IMR-90 (cell line): ENCODE measurements at regions not wholly inside any gene's neighbourhood (a gene's known extent, or its start where the extent isn't known, plus 50 kb on each side); places are given as distances from the start of the nearest gene placed in this dataset.

Experiments
- ATAC-seq: fragments of 200-7000 bp; cut with Tn5 transposase; 2 replicates; pipeline ENCODE4 v1.9.1; 2020; ENCODE audit warnings: low read depth, mild to moderate bottlenecking, moderate library complexity
- BruUV-seq: library from RNA; stranded (reverse); fragments of 400-500 nt; replicated peaks from 2 replicates; lab custom pipeline; 2021; lab: Mats Ljungman, UMichigan
- CTCF ChIA-PET: fragments of 300-600 bp; formaldehyde crosslinking; extraction: SDS; loops from one replicate; lab custom pipeline; 2021; ENCODE audit warnings: antibody characterized with exemption; lab: Yijun Ruan, JAX
- POLR2A ChIA-PET: fragments of 300-600 bp; sonication (Branson Sonifier 250); formaldehyde crosslinking; loops from one replicate; lab custom pipeline; 2022; ENCODE audit warnings: antibody characterized with exemption; ENCODE audit not compliant: unreplicated experiment; lab: Charles Lee
- DNase-seq: peaks from one replicate; pipeline ENCODE4 v3.0.0; 2013
- H2AFZ ChIP-seq: replicated peaks from 2 replicates; pipeline ENCODE3; 2013; ENCODE audit warnings: low read length, mild to moderate bottlenecking; ENCODE audit not compliant: poor library complexity
- H2AK5ac ChIP-seq: 2 replicates; pipeline ENCODE4 v1.6.1; 2013; ENCODE audit warnings: low read depth, low read length, inconsistent platforms
- H2AK9ac ChIP-seq: replicated peaks from 2 replicates; pipeline ENCODE3; 2013; ENCODE audit warnings: mild to moderate bottlenecking, low read depth, low read length, moderate library complexity; ENCODE audit not compliant: poor library complexity
- H2BK120ac ChIP-seq: 2 replicates; pipeline ENCODE4 v1.6.1; 2013; ENCODE audit warnings: low read depth, low read length, inconsistent platforms
- H2BK15ac ChIP-seq: 3 replicates; pipeline ENCODE4 v1.6.1; 2013; ENCODE audit warnings: low read depth, low read length, inconsistent platforms
- H2BK20ac ChIP-seq: 2 replicates; pipeline ENCODE4 v1.6.1; 2013; ENCODE audit warnings: low read depth, mild to moderate bottlenecking, inconsistent platforms, low read length, moderate library complexity
- H2BK5ac ChIP-seq: 2 replicates; pipeline ENCODE4 v1.6.1; 2013; ENCODE audit warnings: mild to moderate bottlenecking, low read depth, low read length, inconsistent platforms; ENCODE audit not compliant: poor library complexity, severe bottlenecking
- H3K14ac ChIP-seq: replicated peaks from 2 replicates; pipeline ENCODE4 v1.6.1; 2013; ENCODE audit warnings: low read depth, low read length, inconsistent platforms
- H3K18ac ChIP-seq: 2 replicates; pipeline ENCODE4 v1.6.1; 2013; ENCODE audit warnings: low read depth, low read length, control low read depth
- H3K23ac ChIP-seq: 2 replicates; pipeline ENCODE4 v1.6.1; 2013; ENCODE audit warnings: low read depth, low read length, inconsistent platforms
- H3K27ac ChIP-seq: 2 replicates; pipeline ENCODE4 v1.5.1; 2013; ENCODE audit warnings: mild to moderate bottlenecking, control low read depth, low read length; ENCODE audit not compliant: insufficient read depth
- H3K27me3 ChIP-seq: 2 replicates; pipeline ENCODE4 v1.6.1; 2013; ENCODE audit warnings: low read length; ENCODE audit not compliant: control insufficient read depth, insufficient read depth
- H3K36me3 ChIP-seq: 2 replicates; pipeline ENCODE4 v1.6.1; 2013; ENCODE audit warnings: low read length, mixed read lengths; ENCODE audit not compliant: control insufficient read depth, insufficient read depth
- H3K4ac ChIP-seq: 2 replicates; pipeline ENCODE4 v1.6.1; 2013; ENCODE audit warnings: low read depth, low read length, inconsistent platforms
- H3K4me1 ChIP-seq: 2 replicates; pipeline ENCODE4 v1.6.1; 2013; ENCODE audit warnings: low read length, mixed read lengths; ENCODE audit not compliant: control insufficient read depth, insufficient read depth
- H3K4me2 ChIP-seq: 2 replicates; pipeline ENCODE4 v1.6.1; 2013; ENCODE audit warnings: low read depth, mild to moderate bottlenecking, control low read depth, low read length, moderate library complexity
- H3K4me3 ChIP-seq: 2 replicates; pipeline ENCODE4 v1.5.1; 2013; ENCODE audit warnings: low read depth, mild to moderate bottlenecking, control low read depth, low read length, moderate library complexity; ENCODE audit not compliant: insufficient read depth
- H3K56ac ChIP-seq: 2 replicates; pipeline ENCODE4 v1.6.1; 2013; ENCODE audit warnings: low read length, inconsistent platforms; ENCODE audit not compliant: insufficient read depth; ENCODE audit errors: extremely low read depth
- H3K79me1 ChIP-seq, 2 experiments: 2 replicates each; pipeline ENCODE4 v1.6.1; 2013; ENCODE audit warnings: low read length in 2 of 2, inconsistent platforms in 1 of 2, low read depth in 1 of 2
- H3K9ac ChIP-seq: 2 replicates; pipeline ENCODE4 v1.6.1; 2013; ENCODE audit warnings: low read depth, low read length, control low read depth
- H3K9me1 ChIP-seq: 2 replicates; pipeline ENCODE4 v1.6.1; 2013; ENCODE audit warnings: low read length, inconsistent platforms; ENCODE audit not compliant: insufficient read depth
- H3K9me3 ChIP-seq: 2 replicates; pipeline ENCODE4 v1.6.1; 2013; ENCODE audit warnings: low read length; ENCODE audit not compliant: control insufficient read depth, insufficient read depth
- H4K20me1 ChIP-seq: 2 replicates; pipeline ENCODE4 v1.6.1; 2013; ENCODE audit warnings: low read length, inconsistent platforms; ENCODE audit not compliant: insufficient read depth
- H4K5ac ChIP-seq: 2 replicates; pipeline ENCODE4 v1.6.1; 2013; ENCODE audit warnings: mild to moderate bottlenecking, low read depth, low read length, control low read depth
- H4K8ac ChIP-seq, 2 experiments: 2 replicates each; pipeline ENCODE4 v1.6.1; 2013; ENCODE audit warnings: low read depth in 2 of 2, low read length in 2 of 2, control low read depth in 1 of 2, inconsistent platforms in 1 of 2
- H4K91ac ChIP-seq: 2 replicates; pipeline ENCODE4 v1.6.1; 2013; ENCODE audit warnings: low read depth, low read length, inconsistent platforms; ENCODE audit not compliant: insufficient read depth
- BHLHE40 ChIP-seq: fragments of 150-350 bp; IDR thresholded peaks from 2 replicates; pipeline ENCODE4 v1.6.1; 2016; ENCODE audit warnings: mild to moderate bottlenecking, low read depth, low read length
- CEBPB ChIP-seq: IDR thresholded peaks from 2 replicates; pipeline ENCODE4 v1.6.1; 2012; ENCODE audit warnings: low read depth, low read length, improper control_type of control experiment
- CHD1 ChIP-seq: IDR thresholded peaks from 2 replicates; pipeline ENCODE4 v1.6.1; 2012; ENCODE audit warnings: low read depth, low read length, improper control_type of control experiment
- FOS ChIP-seq: fragments of 150-350 bp; IDR thresholded peaks from 2 replicates; pipeline ENCODE4 v1.6.1; 2016; ENCODE audit warnings: low read depth, low read length
- MAFK ChIP-seq: IDR thresholded peaks from 2 replicates; pipeline ENCODE4 v1.6.1; 2012; ENCODE audit warnings: low read depth, low read length, improper control_type of control experiment
- MAZ ChIP-seq: IDR thresholded peaks from 2 replicates; pipeline ENCODE4 v1.6.1; 2012; ENCODE audit warnings: low read depth, mild to moderate bottlenecking, low read length, improper control_type of control experiment, moderate library complexity, borderline replicate concordance
- MXI1 ChIP-seq: IDR thresholded peaks from 2 replicates; pipeline ENCODE4 v1.6.1; 2012; ENCODE audit warnings: low read depth, mild to moderate bottlenecking, low read length, moderate library complexity, borderline replicate concordance
- NFE2L2 ChIP-seq: fragments of 150-350 bp; IDR thresholded peaks from 2 replicates; pipeline ENCODE4 v1.6.1; 2016; ENCODE audit warnings: low read depth, mild to moderate bottlenecking, low read length
- POLR2A ChIP-seq: IDR thresholded peaks from 2 replicates; pipeline ENCODE4 v1.6.1; 2012; ENCODE audit warnings: mild to moderate bottlenecking, low read depth, low read length
- RAD21 ChIP-seq: IDR thresholded peaks from 2 replicates; pipeline ENCODE4 v1.6.1; 2012; ENCODE audit warnings: low read length, improper control_type of control experiment
- RCOR1 ChIP-seq: IDR thresholded peaks from 2 replicates; pipeline ENCODE4 v1.6.1; 2012; ENCODE audit warnings: mild to moderate bottlenecking, low read length, improper control_type of control experiment; ENCODE audit not compliant: insufficient replicate concordance
- RFX5 ChIP-seq: IDR thresholded peaks from 2 replicates; pipeline ENCODE4 v1.8.0; 2012; ENCODE audit warnings: low read depth, mild to moderate bottlenecking, low read length, moderate library complexity
- SMC3 ChIP-seq: fragments of 150-350 bp; IDR thresholded peaks from 2 replicates; pipeline ENCODE4 v1.6.1; 2016; ENCODE audit warnings: low read depth, mild to moderate bottlenecking, antibody characterized with exemption, low read length, moderate library complexity
- USF2 ChIP-seq: fragments of 150-350 bp; IDR thresholded peaks from 2 replicates; pipeline ENCODE4 v1.6.1; 2017; ENCODE audit warnings: mild to moderate bottlenecking, antibody characterized with exemption, low read length, low read depth
- WGBS, 2 experiments: methylation state at CpG; one replicate each; pipeline versions ENCODE4 v1.1.5 to v1.1.7; 2013; ENCODE audit warnings: missing lambda C conversion rate in 2 of 2; ENCODE audit not compliant: insufficient read length in 1 of 2; ENCODE audit errors: extremely low coverage in 2 of 2; 5-methylcytosine and 5-hydroxymethylcytosine counted together
- dilution Hi-C: fragments of 300-500 bp; cut with HindIII; formaldehyde crosslinking; loops from one replicate; pipeline ENCODE4 v1.14.3; 2018; ENCODE audit warnings: low sequenced_read_pairs; ENCODE audit not compliant: unreplicated experiment
- in situ Hi-C: fragments of 300-500 bp; cut with MboI; formaldehyde crosslinking; loops from 3 replicates; pipeline ENCODE4 v1.14.3; 2019; ENCODE audit warnings: low sequenced_read_pairs, inconsistent platforms, mixed read lengths
- intact Hi-C: fragments of 100-400 bp; cut with micrococcal nuclease; formaldehyde crosslinking; loops from 2 replicates; pipeline ENCODE4 v1.10.0; 2022
- TF ChIP-seq, protein P1 (sequence below): conservative IDR thresholded peaks from 2 replicates; pipeline ENCODE4 v1.5.1; 2012; ENCODE audit warnings: mild to moderate bottlenecking, low read depth, low read length, improper control_type of control experiment
- TF ChIP-seq, protein P2 (sequence below): fragments of 150-350 bp; IDR thresholded peaks from 2 replicates; pipeline ENCODE4 v1.6.1; 2016; ENCODE audit warnings: low read depth, mild to moderate bottlenecking, low read length, moderate library complexity, borderline replicate concordance

- no TSS peak for BruUV-seq
- ATAC-seq: no peak
Observed at GRCh38 chr6:6910734-6911295, 196.9 kb upstream of the RREB1 start.

More at GRCh38 chr6:6910734-6911295, 196.9 kb upstream of the RREB1 start:
- H2BK15ac ChIP-seq: no peak overlapping the region
- H3K9ac ChIP-seq: no peak overlapping the region
- no peak for TF ChIP-seq BHLHE40
- no peak for TF ChIP-seq FOS
- no peak for TF ChIP-seq CHD1
- TF ChIP-seq SMC3: no peak
- TF ChIP-seq, protein P1, sequence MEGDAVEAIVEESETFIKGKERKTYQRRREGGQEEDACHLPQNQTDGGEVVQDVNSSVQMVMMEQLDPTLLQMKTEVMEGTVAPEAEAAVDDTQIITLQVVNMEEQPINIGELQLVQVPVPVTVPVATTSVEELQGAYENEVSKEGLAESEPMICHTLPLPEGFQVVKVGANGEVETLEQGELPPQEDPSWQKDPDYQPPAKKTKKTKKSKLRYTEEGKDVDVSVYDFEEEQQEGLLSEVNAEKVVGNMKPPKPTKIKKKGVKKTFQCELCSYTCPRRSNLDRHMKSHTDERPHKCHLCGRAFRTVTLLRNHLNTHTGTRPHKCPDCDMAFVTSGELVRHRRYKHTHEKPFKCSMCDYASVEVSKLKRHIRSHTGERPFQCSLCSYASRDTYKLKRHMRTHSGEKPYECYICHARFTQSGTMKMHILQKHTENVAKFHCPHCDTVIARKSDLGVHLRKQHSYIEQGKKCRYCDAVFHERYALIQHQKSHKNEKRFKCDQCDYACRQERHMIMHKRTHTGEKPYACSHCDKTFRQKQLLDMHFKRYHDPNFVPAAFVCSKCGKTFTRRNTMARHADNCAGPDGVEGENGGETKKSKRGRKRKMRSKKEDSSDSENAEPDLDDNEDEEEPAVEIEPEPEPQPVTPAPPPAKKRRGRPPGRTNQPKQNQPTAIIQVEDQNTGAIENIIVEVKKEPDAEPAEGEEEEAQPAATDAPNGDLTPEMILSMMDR: no peak
- no peak for TF ChIP-seq POLR2A
- no peak for TF ChIP-seq MAFK
- TF ChIP-seq RFX5: no peak
- no peak for TF ChIP-seq RAD21
- TF ChIP-seq NFE2L2: no peak
- TF ChIP-seq MAZ: no peak
- TF ChIP-seq, protein P2, sequence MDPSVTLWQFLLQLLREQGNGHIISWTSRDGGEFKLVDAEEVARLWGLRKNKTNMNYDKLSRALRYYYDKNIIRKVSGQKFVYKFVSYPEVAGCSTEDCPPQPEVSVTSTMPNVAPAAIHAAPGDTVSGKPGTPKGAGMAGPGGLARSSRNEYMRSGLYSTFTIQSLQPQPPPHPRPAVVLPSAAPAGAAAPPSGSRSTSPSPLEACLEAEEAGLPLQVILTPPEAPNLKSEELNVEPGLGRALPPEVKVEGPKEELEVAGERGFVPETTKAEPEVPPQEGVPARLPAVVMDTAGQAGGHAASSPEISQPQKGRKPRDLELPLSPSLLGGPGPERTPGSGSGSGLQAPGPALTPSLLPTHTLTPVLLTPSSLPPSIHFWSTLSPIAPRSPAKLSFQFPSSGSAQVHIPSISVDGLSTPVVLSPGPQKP: no peak
- TF ChIP-seq RCOR1: no peak
- TF ChIP-seq USF2: no peak
- no peak for TF ChIP-seq CEBPB
- TF ChIP-seq MXI1: no peak
- no peak overlapping the region for H3K4ac ChIP-seq
- H3K27ac ChIP-seq: no peak overlapping the region
- dilution Hi-C loops (no loop called here), intact Hi-C loops (loop anchor here (10.0 kb wide), 1 partner anchor 334 kb away; no protein-coding TSS in a partner anchor), in situ Hi-C loops (no loop called here)
- no peak overlapping the region for H2BK5ac ChIP-seq
- no peak overlapping the region for H3K4me2 ChIP-seq
- H4K8ac ChIP-seq: no peak overlapping the region
- H2AFZ ChIP-seq: no peak overlapping the region
- H3K56ac ChIP-seq: no peak overlapping the region
- H3K9me3 ChIP-seq: no peaks in the 10 kb centered on the region
- DNase-seq: no peak
- ChIA-PET POLR2A (no interaction called here), CTCF (no interaction called here)
- H2AK9ac ChIP-seq: no peak overlapping the region
- no peak overlapping the region for H2BK120ac ChIP-seq
- no peaks in the 10 kb centered on the region for H3K9me1 ChIP-seq
- H4K91ac ChIP-seq: no peak overlapping the region
- H3K4me3 ChIP-seq: no peak overlapping the region
- H3K27me3 ChIP-seq: peaks cover 26% of the 10 kb centered on the region
- H3K14ac ChIP-seq: no peak overlapping the region
- no peak overlapping the region for H2AK5ac ChIP-seq
- H2BK20ac ChIP-seq: no peak overlapping the region
- H3K79me1 ChIP-seq: no peaks in the 10 kb centered on the region
- no peak overlapping the region for H3K18ac ChIP-seq
- H3K23ac ChIP-seq: no peak overlapping the region
- H3K36me3 ChIP-seq: no peaks in the 10 kb centered on the region
- WGBS, 2 experiments: no CpG with 5 or more reads among the region's 6 CpGs
- H4K5ac ChIP-seq: no peak overlapping the region
- no peaks in the 10 kb centered on the region for H4K20me1 ChIP-seq
- no peaks in the 10 kb centered on the region for H3K4me1 ChIP-seq
